ENCODE measurements at regions not wholly inside any gene's neighbourhood (a gene's known extent, or its start where the extent isn't known, plus 50 kb on each side); places are given as distances from the start of the nearest gene placed in this dataset.

GRCh38 chr20:11516448-11516847 lies 401.2 kb upstream of the BTBD3 start:
- 24% methylated on average over 4 of the region's 4 CpGs for WGBS (ENCODE audit: insufficient coverage, insufficient replicate concordance, low lambda C conversion rate, missing lambda C conversion rate)
- Histone ChIP-seq H3K4me2 (ENCODE audit: control insufficient read depth, insufficient read depth) (no peak overlapping the region), H3K4me3 (no peak overlapping the region), H4K20me1 (ENCODE audit: control insufficient read depth, insufficient read depth) (no peaks in the 10 kb centered on the region), H3K27ac (ENCODE audit: control insufficient read depth, insufficient read depth) (no peak overlapping the region), H3K9me3 (replicated peaks; ENCODE audit: control insufficient read depth, insufficient read depth, low read length) (no peaks in the 10 kb centered on the region), H3K79me2 (ENCODE audit: control insufficient read depth, insufficient read depth, low read length) (no peaks in the 10 kb centered on the region), H3K4me1 (ENCODE audit: control insufficient read depth, insufficient read depth, low read length) (no peaks in the 10 kb centered on the region), H3K36me3 (ENCODE audit: control insufficient read depth in 2 of 2, insufficient read depth in 2 of 2, low read length in 1 of 2) (no peaks in the 10 kb centered on the region), H2AFZ (ENCODE audit: control insufficient read depth, low read depth, low read length) (no peak overlapping the region), H3K27me3 (replicated peaks in 1 of 2; ENCODE audit: control insufficient read depth in 2 of 2, insufficient read depth in 2 of 2, low read length in 1 of 2) (no peaks in the 10 kb centered on the region), H3K9ac (ENCODE audit: control insufficient read depth, insufficient read depth, low read length) (no peak overlapping the region)
- ChIA-PET RAD21 (ENCODE audit: unreplicated experiment) (no interaction called here), SMC1A (ENCODE audit: uncharacterized antibody, unreplicated experiment) (interaction anchor here (1.6 kb wide), 1 partner anchor 57 kb away, joined by 3 read pairs; no protein-coding TSS in a partner anchor), POLR2A (no interaction called here), CTCF (interaction anchor here (1.0 to 1.1 kb wide), 2 partner anchors 8 to 26 kb away, joined by 3 read pairs; no protein-coding TSS in a partner anchor)
- intact Hi-C loops (cut with micrococcal nuclease; ENCODE audit: unreplicated experiment) = no loop called here
- in situ Hi-C loops (cut with MboI) = no loop called here
- FAIRE-seq = no peak
- BruUV-seq (replicated peaks) = no TSS peak
- DNase-seq (ENCODE audit: low read depth, low spot score) = no peak
- ATAC-seq = no peak
- TF ChIP-seq RAD21 (IDR thresholded peaks at IDR 0.05; ENCODE audit: insufficient read depth, low read depth, low read length) (no peak), POU2F2 (IDR thresholded peaks at IDR 0.05; ENCODE audit: borderline replicate concordance, low read depth, low read length) (no peak), RBBP5 (conservative IDR thresholded peaks at IDR 0.05) (no peak), SRF (IDR thresholded peaks at IDR 0.05; ENCODE audit: low read depth in 2 of 2, low read length in 2 of 2) (no peak), BMI1 (IDR thresholded peaks at IDR 0.05; ENCODE audit: borderline replicate concordance) (no peak), EED (IDR thresholded peaks at IDR 0.05; ENCODE audit: low read depth) (no peak)

GRCh38 chr20:11520596-11520995 lies 397.1 kb upstream of the BTBD3 start:
- Histone ChIP-seq H3K4me2 (ENCODE audit: control insufficient read depth, insufficient read depth) (no peak overlapping the region), H2AFZ (ENCODE audit: control insufficient read depth, low read depth, low read length) (no peak overlapping the region), H3K27ac (ENCODE audit: control insufficient read depth, insufficient read depth) (no peak overlapping the region), H3K4me3 (no peak overlapping the region), H3K79me2 (ENCODE audit: control insufficient read depth, insufficient read depth, low read length) (no peaks in the 10 kb centered on the region), H3K4me1 (ENCODE audit: control insufficient read depth, insufficient read depth, low read length) (no peaks in the 10 kb centered on the region), H3K9ac (ENCODE audit: control insufficient read depth, insufficient read depth, low read length) (no peak overlapping the region), H3K9me3 (replicated peaks; ENCODE audit: control insufficient read depth, insufficient read depth, low read length) (no peaks in the 10 kb centered on the region; the same call in 2 of the 3 replicates), H3K27me3 (replicated peaks in 1 of 2; ENCODE audit: control insufficient read depth in 2 of 2, insufficient read depth in 2 of 2, low read length in 1 of 2) (no peaks in the 10 kb centered on the region), H3K36me3 (ENCODE audit: control insufficient read depth in 2 of 2, insufficient read depth in 2 of 2, low read length in 1 of 2) (no peaks in the 10 kb centered on the region), H4K20me1 (ENCODE audit: control insufficient read depth, insufficient read depth) (no peaks in the 10 kb centered on the region)
- ATAC-seq (no peak), FAIRE-seq (no peak), DNase-seq (ENCODE audit: low read depth, low spot score) (no peak)
- in situ Hi-C loops (cut with MboI) (no loop called here), intact Hi-C loops (cut with micrococcal nuclease; ENCODE audit: unreplicated experiment) (no loop called here)
- TF ChIP-seq EGR1 (IDR thresholded peaks at IDR 0.05; ENCODE audit: borderline replicate concordance in 1 of 2, low read depth in 2 of 2, low read length in 2 of 2) (no peak), ATF2 (IDR thresholded peaks at IDR 0.05; ENCODE audit: low read length) (no peak), MAX (IDR thresholded peaks at IDR 0.05; ENCODE audit: low read depth, low read length) (no peak), SREBF2 (IDR thresholded peaks at IDR 0.05; ENCODE audit: low read length) (no peak), CREM (IDR thresholded peaks at IDR 0.05; ENCODE audit: low read depth) (no peak), IKZF1 (conservative IDR thresholded peaks at IDR 0.05) (no peak)
- TF ChIP-seq, protein P1, sequence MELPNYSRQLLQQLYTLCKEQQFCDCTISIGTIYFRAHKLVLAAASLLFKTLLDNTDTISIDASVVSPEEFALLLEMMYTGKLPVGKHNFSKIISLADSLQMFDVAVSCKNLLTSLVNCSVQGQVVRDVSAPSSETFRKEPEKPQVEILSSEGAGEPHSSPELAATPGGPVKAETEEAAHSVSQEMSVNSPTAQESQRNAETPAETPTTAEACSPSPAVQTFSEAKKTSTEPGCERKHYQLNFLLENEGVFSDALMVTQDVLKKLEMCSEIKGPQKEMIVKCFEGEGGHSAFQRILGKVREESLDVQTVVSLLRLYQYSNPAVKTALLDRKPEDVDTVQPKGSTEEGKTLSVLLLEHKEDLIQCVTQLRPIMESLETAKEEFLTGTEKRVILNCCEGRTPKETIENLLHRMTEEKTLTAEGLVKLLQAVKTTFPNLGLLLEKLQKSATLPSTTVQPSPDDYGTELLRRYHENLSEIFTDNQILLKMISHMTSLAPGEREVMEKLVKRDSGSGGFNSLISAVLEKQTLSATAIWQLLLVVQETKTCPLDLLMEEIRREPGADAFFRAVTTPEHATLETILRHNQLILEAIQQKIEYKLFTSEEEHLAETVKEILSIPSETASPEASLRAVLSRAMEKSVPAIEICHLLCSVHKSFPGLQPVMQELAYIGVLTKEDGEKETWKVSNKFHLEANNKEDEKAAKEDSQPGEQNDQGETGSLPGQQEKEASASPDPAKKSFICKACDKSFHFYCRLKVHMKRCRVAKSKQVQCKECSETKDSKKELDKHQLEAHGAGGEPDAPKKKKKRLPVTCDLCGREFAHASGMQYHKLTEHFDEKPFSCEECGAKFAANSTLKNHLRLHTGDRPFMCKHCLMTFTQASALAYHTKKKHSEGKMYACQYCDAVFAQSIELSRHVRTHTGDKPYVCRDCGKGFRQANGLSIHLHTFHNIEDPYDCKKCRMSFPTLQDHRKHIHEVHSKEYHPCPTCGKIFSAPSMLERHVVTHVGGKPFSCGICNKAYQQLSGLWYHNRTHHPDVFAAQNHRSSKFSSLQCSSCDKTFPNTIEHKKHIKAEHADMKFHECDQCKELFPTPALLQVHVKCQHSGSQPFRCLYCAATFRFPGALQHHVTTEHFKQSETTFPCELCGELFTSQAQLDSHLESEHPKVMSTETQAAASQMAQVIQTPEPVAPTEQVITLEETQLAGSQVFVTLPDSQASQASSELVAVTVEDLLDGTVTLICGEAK (IDR thresholded peaks at IDR 0.05; ENCODE audit: borderline replicate concordance) = no peak
- 5% methylated on average over 1 of the region's 1 CpG for WGBS (ENCODE audit: insufficient coverage, insufficient replicate concordance, low lambda C conversion rate, missing lambda C conversion rate)
- SMC1A ChIA-PET (ENCODE audit: uncharacterized antibody, unreplicated experiment) = interaction anchor here (0.7 to 2.1 kb wide), 5 partner anchors 8 to 38 kb away, joined by 3 to 5 read pairs (median 4); no protein-coding TSS in a partner anchor
- RAD21 ChIA-PET (ENCODE audit: unreplicated experiment) = interaction anchor here (0.9 to 1.3 kb wide), 2 partner anchors 22 to 63 kb away, joined by 3 to 5 read pairs; no protein-coding TSS in a partner anchor
- CTCF ChIA-PET = interaction anchor here (1.1 kb wide), 1 partner anchor 96 kb away, joined by 3 read pairs; no protein-coding TSS in a partner anchor
- POLR2A ChIA-PET = no interaction called here
- no TSS peak for BruUV-seq (replicated peaks)

Measured in GM12878 (cell line).